A204.1 (cell line): ENCODE measurements at regions not wholly inside any gene's neighbourhood (a gene's known extent, or its start where the extent isn't known, plus 50 kb on each side); places are given as distances from the start of the nearest gene placed in this dataset.
"Not testable (repeated sequence)": the region's sequence is repeated elsewhere in the genome, so short reads cannot be mapped to it uniquely, and the experiment has no call there.

ENCODE experiments used
- FAIRE-seq: peaks from 2 replicates; lab custom pipeline; 2012; peaks lifted over from hg19 to GRCh38; lab: Jason Lieb, UNC

DNA sequence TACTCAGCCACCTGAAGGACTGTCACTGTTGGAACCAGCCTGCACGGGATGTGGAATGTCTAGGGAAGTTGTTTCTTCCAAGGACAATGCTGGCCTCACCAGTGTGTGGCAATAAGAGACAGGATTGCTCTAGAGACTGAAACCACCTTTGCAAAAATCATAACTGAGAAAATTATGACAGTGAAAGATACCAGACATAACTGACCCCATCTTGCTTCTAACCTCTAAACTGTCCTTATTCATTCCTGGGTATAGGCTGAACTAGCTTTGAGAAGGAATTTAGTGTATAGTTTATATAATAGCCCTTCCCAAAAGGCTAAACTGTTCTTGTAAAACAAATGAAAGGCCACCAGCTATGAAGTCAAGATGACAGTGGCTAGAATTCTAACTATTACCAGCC lies 83.6 kb downstream of the IER5 start:
- no peak for FAIRE-seq

DNA sequence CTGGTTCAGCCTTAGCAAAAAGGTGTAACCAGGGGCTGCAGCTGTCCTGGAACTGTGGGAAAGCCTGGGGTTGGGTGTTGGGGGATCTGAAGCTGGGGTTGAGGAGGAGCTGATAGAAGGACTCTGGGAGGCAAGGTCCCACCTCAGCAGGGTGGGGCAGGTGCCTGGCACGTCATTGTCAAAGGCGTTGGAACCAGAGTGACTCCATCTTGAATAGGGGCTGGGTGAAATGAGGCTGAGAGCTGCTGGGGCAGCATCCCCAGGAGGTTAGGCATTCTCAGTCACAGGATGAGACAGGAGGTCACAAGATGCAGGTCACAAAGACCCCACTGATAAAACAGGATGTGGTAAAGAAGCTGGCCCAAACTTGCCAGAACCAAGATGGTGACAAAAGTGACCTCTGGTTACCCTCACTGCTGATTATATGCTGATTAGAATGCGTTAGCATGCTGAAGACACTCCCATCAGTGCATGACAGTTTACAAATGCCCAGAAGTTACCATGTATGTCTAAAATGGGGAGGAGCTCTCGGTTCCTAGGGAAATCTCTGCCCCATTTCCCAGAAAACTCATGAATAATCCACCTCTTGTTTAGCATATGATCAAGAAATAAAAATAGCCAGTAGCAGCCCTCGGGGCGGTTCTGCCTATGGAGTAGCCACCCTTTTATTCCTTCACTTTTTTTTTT lies 85.4 kb downstream of the IER5 start:
- FAIRE-seq = no peak

DNA sequence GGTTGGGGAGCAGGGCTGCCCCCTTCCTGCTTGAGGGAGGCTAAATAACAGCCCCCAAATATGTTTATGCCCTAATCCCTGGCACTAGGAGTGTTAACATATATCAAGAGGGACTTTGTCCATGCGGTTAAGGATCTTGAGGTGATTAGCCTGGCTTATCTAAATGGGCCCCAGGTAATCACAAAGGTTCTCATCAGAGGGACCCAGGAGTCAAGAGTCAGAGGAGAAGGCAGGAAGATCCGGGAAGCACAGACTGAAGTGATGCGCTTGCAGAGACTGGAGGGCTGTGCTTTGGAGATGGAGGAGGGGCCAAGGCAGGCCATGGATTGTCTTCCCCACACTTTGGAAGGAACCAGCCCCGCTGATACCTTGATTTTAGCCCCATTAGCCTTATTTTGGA lies 86.4 kb downstream of the IER5 start:
- FAIRE-seq = no peak

DNA sequence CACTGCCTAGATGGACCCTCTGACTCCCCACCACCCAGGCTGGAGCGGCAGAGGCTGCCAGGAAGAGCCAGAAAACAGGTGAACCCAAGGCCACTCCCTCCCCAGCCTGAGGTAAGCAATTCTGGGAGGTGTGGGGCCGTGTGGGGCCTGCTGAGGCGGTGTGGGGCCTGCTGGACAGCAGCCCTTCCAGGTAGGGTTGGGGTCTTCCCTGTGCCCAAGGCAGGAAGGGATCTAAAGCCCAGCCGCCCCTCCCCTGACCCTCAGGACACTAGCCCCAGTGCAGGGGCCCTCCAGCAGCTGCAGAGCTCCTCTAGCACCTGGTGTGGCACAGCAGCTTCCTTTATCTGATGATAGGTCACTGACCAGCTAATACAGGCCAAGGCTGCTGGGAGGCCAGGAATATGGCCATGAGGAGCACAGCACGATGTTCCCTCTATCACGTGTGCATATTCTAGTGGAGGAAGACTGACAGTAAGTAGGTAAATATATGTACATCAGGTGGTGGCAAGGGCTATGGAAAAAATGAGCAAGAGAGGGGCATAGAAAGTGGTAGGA lies 86.9 kb downstream of the IER5 start:
- FAIRE-seq = no peak

DNA sequence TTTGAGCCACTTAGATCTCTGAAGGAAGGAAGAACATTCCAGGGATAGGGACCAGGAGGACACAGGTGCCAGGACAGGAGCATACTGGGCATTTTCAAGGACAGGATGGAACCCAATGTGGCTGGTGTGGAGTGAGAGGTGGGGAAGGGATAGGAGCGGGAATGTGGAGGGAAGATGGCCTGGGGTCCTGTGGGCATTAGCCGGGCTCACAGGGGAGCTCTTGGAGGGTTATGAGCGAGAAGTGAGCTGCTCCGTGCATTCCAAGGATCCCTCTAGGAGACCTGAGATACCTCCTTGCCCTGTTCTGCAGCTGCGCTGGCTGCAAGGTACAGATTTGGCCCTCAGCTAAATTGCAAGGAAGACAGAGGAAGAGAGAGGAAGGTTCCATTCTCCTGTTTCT lies 87.5 kb downstream of the IER5 start:
- no peak for FAIRE-seq

DNA sequence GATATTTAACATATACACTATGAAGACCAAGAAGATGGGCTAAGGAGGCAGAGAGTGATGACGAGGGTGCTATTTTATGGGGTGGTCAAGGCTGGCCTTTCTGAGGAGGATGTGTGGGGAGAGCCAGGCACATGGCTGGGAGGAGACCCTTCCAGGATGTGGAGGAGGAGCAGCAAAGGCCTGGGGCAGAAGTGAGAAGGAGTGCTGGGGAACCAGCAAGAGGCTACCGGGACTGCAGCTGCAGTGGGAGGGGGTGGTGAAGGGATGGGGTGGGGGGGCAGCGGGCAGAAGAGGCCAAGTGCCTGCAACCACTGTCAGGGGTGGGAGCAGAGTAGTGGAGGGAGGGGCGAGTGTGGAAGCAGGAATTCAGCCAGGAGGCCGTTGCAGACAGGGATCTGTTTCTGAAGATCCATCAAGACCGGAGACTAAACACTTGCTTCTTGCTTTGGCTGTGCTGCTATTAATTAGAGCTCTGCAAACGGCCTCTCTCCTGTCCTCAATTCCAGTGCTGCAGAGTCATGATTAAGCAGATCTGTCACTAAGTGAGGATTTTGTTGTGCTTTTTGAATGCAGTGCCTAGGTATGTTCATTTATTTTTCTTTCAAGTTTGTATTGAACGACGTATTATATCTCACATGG lies 89.9 kb downstream of the IER5 start:
- no peak for FAIRE-seq

DNA sequence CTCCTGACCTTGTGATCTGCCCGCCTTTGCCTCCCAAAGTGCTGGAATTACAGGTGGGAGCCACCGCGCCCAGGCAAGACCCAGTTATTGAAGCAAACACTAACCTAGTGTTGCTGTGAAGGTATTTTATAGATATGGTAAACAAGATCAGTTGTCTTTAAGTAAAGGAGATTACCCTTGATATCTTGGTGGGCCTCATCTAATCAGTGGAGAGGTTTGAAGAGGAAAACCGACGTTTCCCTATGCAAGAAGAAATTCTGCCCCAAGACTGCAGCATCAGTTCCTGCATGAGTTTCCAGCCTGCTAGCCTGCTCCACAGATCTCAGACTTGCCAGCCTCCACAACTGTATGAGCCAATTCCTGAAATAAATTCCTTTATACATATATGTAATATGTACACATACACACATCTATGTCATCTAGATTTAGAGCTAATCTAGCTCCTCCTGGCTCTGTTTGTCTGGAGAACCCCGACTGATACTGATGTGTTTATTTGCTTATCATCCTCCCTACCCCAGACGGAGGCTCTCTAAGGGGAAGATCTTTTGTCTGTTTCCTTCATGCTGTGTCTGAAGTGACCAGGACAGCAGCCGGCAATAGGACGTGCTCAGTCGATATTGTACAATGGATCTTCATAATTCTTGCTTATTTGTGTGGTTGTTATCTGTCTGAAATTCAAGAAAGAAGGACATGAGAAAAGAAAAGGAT lies 90.9 kb downstream of the IER5 start:
- no peak for FAIRE-seq

DNA sequence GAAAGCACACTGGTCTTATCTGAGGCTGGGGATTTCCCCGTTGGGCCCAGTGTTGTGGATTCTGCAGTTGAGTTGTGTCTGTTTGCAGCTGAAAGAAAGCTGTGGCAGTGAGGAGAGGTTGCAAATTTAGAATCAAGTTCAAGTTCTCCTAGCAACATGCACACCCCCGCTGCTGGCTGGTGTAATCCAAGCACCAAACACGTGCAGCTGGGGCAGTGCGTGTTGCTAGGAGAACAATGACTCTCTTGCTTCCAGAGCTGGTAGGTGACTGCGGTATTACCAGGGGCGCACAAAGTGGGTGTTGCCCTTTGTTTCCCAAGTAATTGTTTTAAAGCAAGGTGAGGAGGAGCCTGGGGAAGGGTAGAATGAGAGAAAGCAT lies 91.5 kb downstream of the IER5 start:
- FAIRE-seq = no peak

DNA sequence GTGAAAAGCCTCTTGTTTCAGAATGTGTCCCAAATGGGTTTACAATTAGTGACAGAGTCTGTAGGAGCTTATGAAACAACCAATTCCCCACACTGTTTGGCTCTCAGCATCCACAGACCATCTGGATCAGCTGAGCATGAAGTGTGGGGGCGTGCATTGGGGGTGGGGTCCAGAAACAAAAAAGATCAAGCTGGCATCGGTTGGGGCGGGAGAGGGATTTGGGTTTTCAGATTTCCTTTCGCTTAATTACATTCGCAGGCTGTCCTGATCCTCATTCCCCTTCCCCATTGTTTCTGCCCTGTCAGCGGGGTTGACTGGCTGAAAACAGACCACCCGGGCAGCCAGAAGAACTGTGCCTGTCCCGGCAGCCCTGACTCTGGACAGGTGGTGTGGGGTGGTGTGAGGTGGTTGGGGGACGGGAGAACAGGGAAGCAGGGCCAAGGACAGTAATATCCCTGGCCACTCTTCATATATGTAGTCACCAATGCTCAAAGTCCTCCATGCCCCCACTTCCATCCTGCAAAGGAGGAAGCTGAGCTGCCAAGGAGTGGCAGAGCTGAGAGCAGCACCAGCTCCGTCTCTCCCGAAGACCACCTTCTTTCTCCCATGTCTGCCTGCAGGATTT lies 92.0 kb downstream of the IER5 start:
- no peak for FAIRE-seq

DNA sequence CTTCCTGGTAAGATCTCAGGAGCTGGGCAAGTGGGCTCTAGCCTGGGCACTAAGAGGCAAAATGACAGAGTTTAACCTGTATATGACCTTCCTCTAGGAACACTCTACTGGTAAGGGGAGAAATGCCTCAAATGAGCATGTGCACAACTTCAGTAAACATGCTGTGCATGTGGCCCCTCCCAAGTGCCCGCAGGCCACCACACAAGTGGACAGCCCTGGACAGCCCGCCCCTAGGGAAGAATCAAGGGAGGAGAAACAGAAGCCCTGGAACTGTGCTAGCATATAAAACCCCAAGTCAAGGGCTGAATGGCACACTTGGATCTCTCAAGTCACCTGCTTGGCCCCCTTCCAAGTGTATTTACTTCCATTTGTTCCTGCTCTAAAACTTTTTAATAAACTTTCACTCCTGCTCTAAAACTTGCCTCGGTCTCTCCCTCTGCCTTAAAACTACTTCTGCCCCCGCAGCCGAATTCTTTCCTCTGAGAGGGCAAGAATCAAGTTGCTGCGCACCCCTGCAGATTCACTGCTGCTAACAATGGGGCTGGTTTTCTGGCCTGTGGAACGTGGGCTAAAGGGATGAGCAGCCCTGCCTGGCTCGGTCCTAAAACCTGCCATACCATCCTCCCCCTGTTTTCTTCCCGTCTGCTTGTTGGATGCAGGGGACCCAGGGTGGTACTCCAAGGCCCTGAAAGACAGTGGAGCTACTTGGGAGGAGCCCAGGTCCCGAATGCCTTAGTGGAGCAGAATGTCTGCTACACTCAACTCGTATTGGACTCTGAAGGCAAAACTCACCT lies 93.5 kb downstream of the IER5 start:
- FAIRE-seq = no peak

DNA sequence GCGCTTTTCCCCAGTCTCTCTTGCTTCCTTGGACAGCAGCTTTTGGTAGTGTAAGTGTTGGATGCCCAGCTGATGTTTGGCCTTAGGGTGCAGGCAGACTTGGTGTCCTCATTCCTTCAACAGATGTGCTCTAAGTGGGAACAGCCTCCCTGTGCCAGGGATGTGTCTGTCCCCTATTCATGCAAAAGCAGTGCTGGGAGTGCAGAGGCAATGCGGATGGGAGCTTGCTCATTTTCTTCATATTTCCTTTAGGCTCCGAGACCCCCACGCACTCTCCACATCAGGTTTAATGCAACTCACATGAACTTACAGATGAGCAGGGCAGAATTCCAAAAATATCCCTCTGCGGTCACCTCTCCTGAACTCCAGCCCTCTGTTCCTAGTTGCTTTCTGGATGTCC lies 96.1 kb downstream of the IER5 start:
- FAIRE-seq = no peak

DNA sequence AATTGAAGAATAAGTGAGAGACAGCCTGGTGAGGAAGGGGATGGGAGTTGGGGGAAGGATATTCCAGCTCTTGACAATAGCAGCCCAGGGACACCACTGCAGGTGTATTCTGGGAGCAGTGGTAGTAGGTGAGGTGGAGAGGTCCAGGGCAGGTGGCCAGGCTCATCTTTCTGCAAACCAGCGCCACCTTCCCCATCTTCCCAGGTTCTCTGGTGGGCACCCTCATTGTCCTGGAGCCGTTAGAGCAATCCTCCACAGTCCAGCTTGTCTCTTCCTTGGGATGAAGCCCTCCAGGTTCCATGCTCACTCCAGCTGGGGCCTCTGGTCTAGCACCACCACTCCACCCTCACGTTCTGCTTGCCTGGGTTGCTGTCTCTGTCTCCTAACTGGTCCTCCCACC lies 97.0 kb downstream of the IER5 start:
- FAIRE-seq = no peak

DNA sequence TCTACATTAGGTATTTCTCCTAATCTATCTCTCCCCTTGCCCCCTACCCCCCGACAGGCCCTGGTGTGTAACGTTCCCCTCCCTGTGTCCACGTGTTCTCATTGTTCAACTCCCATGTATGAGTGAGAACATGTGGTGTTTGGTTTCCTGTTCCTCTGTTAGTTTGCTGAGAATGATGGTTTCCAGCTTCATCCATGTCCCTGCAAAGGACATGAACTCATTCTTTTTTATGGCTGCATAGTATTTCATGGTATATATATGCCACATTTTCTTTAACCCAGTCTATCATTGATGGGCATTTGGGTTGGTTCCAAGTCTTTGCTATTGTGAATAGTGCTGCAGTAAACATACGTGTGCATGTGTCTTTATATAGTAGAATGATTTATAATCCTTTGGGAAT lies 97.6 kb downstream of the IER5 start:
- FAIRE-seq = not testable (repeated sequence)

DNA sequence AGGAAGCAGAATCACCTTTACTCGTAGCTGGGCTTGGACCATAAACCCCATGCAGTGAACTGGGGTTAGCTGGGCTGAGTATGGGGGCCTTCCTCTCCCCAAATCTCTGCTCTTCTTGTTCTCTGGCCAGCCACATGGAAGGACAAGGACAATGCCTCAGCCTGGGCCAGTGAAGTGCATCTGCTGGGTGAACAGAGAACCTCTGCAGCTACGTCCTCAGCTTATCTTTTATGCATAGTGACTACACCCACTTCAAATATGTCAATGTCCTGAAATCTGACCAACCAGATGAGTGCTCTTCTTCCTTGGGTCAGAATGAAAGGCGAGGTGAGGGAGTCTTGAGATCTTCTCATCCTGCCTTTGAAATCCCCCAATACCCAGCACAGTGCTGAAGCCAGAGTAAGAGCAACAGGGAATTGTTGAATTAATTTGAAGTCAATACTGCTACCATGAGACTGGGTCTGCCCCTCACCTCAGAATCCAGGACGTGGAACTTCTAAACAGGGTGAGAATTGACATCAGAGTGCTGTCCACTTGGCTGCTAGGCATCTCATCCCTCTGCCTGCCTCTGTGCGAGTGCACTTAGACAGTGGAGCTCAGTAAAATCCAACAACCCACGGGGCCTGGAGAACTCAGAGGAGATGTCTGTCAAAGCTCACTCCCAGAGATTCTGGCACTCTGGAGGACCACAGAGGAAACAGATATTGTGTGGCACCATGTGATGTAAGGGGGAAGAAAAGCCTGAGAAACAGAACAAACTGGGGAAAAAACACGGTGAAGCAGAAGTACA lies 99.0 kb downstream of the IER5 start:
- no peak for FAIRE-seq

DNA sequence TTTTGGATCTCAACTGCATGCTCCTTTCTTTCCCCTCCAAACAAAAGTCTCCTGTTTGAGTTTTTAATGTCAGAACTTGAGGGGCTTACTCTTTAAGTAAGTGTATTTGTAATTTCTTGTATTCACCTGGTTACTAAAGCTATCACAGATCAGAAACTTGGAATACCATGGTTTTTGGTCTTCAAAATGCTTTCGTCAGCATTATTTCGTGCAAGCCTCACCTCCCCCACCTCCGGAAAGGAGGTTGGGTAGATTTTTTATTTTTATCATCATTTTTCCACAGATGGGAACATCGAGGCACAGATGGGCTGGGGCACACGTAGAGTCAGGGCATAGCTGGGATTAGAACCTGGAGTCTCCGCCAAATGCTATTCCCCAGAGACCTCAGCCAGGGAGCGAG lies 100.7 kb downstream of the IER5 start:
- FAIRE-seq = no peak

DNA sequence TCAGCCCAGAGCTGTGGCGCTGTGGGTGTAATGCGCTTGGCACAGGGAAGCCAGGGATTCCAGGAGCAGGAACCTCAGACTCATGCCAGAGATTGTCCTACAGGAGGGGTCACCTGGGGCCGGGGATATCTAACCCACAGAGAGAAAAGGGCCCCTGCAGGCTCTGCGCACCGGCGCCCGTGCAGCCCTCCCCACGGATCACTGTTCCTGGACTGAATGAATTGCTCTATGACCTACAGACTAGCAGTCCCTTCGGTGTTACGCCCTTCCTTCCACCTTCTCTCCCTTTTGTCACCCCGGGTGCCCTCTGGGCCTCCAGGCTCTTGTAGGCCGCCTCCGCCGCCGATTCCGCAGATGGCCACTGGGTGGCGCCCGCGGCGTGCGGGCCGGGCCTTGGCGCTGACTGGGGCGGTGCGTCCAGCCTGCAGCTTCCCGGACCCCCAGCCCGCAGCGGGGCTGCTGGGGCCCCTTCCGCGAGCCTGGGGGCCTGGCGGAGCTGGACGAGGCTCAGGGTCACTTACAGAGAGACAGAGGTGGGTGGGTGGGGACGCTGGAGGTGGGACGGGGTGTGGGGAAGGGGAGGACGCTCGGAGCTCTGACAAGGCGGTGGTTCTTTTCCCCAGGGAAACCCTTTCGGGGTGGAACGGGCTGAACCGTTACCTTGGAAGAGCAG lies 101.3 kb downstream of the IER5 start:
- FAIRE-seq = no peak

DNA sequence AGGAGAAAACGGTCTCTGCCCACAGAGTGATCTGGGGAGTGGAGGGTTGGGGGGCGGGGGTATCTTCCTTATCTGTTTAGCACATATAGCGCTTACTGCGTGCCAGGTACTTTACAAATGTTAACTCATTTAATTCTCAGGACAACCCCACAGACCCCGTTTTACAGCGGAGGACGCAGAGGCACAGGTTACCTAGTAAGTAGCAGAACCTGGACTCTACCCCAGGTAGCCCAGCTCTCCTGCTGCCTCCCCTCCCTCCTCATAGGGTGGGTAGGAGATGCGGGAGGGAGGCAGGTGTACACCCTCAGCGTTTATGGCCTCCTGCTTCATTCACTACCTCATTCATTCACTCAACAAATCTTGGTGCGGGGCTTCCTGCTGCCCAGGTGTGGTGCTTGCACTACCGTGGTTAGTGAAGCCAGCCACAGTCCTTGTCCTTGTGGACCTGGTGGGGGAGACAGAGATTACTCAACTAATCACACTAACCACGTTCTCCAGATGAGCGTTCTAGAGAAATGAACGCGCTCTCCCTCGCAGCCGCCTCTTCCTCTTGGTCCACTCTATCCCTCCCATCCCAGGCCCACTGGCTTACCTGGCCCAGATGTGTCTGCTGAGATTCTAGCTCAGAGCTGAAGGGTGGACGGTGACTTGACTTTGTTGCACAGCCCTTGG lies 102.0 kb downstream of the IER5 start:
- FAIRE-seq = no peak

DNA sequence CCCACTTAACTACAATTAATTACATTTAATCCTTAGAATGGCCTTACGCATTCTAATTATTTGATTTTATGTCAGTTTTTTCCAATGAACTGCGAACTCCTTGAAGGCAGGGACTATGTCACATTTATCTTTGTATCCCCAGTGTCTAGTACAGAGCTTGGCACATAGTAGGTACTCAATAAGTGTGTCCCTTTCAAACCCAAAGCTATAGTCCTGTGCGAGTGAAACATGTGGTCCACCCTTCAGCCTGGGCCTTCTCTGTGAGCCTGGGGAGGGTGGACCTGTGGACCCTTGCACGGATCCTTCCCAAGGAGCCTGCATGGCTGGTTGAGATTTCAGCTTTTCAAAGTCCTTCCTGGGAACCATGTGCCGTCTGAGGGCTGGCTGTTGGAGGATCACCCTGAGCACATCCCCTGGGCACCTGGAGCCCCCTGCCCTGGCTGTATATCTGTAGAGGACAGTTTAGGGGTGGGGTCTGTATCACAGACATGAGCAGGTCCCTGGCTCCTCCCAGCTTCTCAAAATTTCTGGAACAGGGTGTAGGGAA lies 103.1 kb downstream of the IER5 start:
- no peak for FAIRE-seq

DNA sequence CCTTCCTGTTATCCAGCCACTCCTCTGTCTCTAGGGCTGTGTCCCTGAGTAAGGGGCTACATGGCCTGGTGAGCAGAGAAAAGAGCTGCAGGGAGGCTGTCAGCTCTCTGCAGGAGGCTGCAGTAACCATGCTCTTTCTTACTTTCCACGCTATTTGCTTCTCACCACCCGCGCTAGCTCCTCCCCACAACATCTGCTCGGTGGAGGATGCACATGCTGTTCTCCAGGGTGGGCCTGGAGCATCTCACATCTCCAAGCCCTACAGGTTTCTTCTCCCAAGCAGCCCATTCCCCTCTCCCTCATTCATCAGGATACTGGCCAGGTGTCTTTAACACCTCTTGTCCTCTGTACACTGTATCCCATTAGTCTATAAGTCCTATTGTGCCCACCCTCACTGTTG lies 103.8 kb downstream of the IER5 start:
- FAIRE-seq = no peak

DNA sequence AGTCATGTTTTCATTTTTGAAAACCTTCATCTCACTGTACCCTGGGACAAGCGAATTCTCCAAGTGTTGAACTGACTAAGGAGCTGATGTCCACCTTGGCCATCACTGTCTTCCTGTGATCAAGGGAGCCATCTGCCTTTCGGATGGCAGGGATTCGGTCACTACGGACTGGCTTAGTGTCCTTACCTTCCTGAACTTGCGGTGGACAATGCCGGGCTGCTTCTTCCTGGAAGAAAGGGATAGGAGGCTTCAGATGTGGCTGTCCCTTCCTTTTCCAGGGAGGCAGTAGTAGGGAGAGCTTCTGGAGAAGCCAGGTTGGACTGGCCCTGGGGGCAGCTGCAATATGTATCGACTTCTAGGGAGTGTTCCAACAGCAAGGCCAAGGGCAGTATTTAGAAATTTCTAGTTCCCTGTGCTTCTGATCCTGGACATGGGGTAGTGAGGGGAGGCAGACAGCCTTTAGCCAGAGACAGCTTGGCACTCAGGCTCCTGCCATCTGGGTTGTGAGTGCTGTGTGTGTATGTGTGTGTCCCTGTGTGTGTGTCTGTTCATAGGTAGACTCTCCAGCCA lies 114.6 kb downstream of the IER5 start:
- no peak for FAIRE-seq
